SKM-1 treated with dmso at 0.1 percent for 144 hours (cell line): ENCODE measurements at regions not wholly inside any gene's neighbourhood (a gene's known extent, or its start where the extent isn't known, plus 50 kb on each side); places are given as distances from the start of the nearest gene placed in this dataset.

Source experiments
- DNase-seq: peaks from one replicate; lab custom pipeline; 2025; ENCODE audit not compliant: unreplicated experiment; lab: John Stamatoyannopoulos, UW

DNA sequence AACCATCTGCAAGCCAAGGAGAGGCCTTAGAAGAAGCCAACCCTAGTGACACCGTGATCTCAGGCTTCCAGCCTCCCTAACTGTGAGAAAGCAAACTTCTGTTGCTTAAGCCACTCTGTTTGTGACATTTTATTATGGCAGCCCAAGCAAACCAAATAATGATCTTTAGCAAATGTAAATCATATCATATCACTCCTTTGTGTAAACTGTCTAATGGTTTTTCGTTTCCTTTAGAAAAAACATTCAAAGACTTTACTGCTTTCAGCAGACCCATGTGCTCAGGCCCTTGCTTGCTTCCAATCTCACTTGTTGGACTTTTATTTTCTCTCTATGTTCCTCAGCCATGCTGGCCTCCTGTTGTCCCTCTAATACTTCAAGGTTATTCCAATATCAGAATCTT lies 192.2 kb upstream of the HS3ST1 start:
- DNase-seq, result no peak

DNA sequence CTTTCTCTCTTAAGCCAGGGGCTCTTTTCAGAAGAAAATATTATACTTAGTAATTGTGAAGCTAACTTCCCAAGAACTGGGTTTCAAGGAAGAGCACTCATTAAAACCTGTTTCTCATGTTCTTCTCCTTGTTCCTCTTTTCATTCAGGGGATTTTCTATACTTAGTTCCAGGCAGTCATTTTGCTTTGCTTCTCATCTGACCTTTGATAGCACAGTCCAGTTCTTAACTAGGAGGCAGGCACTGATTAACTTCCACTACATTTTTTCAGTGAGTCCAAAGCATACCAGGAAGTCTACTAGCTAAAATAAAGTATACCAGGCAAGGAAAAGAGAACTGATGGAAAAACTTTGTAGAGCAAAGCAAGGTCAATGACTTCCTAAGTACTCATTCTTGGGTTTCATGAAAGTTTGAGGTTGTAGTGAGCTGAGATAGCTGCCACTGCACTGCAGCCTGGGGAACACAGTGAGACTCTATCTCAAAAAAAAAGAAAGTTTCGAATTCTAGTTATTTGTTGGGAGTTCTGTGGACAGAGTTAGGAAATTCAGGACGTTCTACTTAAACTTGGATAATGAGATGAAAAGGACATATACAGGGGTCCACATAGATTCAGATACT lies 190.1 kb upstream of the HS3ST1 start:
- peak; percentile 31 for DNase-seq

DNA sequence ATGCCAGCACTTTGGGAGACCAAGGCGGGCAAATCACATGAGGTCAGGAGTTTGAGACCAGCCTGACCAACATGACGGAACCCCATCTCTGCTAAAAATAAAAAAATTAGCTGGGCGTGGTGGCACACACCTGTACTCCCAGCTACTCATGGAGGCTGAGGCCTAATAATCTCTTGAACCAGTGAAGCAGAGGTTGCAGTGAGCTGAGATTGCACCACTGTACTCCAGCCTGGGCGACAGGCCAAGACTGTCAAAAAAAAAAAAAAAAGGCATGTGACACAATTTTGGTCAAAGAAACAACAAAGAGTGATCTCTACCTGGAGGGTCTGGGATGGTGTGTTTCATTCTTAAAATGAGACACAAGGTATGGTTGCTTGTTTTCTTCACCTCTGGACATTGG lies 188.2 kb upstream of the HS3ST1 start:
- no peak for DNase-seq

DNA sequence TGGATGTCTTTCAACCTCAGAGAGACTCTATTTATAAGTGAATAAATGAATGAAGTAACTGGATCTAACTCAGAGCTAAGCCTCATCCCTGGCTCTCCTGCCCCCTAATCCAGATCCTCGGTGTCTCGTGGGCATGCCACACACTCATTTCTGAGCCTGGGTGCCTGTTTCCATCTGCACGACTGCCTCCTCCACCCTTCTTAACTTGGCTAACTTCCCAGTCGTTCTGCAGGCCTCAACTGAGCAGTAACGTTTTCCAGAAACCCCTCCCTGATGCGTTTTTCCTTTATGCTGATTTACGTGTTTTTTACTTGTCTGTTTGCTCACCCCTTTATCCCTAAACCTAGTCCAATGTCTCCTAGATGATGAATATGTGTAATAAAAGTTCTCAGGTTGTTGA lies 186.9 kb upstream of the HS3ST1 start:
- DNase-seq, result no peak

DNA sequence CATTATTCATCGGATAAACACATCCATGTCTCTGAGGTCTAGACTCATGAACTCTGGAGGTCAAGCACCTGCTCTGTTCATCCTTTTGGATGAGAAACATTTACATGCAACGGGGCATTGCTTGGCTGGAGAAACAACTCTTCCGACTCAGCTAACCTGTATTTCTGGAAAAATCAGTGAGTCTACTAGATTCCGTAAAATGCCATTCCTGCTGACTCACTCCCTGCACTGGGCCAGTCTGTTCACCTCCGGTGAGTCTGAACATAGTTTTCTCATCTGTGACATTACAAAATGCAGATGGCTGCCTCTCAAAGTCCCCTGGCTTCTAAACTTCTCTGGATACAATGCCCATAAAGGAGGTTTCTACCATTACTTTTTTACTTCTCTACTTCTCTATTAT lies 185.7 kb upstream of the HS3ST1 start:
- no peak for DNase-seq

DNA sequence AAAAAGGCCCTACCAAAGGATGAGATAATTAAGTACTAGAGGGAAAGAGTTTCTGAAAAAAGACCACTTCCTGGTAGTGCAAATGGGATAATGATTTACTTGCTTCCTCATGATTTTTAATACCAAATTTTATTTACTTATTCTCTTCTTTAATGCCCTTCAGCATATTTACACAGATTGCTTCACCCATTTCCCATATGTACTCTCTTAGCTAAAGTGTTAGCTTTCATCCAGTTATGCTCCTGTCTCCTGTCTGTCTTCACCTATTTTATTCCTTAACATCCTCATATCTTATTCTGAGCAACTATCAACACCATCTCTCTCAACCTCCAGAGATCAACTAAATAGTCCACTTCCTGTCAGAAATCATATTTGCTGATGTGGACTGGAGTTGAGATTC lies 183.2 kb upstream of the HS3ST1 start:
- no peak for DNase-seq

DNA sequence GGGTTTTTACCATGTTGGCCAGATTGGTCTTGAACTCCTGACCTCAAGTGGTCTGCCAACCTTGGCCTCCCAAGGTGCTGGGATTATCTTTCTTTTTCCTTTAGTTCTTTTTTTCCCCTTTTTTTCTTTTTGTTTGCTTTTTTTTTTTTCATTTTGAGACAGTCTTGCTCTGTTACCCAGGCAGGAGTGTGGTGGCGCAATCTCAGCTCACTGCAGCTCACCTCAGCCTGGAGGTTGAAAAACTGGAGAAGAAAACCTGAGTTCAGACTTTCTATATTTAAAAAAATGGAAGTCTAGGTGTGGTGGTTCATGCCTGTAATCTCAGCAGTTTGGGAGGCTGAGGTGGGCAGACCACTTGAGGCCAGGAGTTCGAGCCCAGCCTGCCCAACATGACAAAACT lies 181.1 kb upstream of the HS3ST1 start:
- no peak for DNase-seq

DNA sequence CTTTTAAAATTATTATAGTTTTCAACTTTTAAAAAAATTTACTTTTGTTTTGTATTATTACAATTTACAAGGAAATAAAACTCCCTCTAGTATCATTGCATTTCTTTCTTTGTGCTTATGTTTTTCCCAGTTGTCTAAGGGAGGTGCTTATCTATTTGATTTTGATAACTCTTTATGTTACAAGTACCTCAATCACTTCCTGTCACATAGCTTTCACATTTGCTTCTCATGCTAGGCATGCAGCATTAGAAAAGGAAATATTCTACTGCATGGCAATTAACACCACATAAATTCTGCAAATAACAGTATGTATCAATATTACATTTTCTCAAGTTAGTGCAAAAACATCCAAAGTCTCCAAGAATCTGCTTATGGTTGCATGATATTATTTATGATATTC lies 180.3 kb upstream of the HS3ST1 start:
- no peak for DNase-seq

DNA sequence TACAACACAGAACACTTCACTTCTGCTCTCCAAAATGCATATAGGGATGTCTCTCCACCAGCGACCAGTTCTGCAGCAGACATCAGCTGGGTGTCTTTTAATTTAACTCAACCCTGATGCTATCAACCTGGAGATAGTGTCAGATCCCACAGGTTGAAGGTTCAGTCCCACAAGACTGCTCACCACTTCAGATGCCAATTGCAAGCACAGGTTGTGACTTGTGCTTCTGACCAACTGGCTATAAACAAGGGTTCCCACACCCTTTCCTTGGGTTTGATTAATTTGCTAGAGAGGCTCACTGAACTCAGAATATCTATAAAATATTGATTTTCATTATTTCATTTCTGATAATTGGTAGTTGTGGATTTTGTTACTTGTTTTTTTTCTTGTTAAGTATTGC lies 177.4 kb upstream of the HS3ST1 start:
- no peak for DNase-seq

DNA sequence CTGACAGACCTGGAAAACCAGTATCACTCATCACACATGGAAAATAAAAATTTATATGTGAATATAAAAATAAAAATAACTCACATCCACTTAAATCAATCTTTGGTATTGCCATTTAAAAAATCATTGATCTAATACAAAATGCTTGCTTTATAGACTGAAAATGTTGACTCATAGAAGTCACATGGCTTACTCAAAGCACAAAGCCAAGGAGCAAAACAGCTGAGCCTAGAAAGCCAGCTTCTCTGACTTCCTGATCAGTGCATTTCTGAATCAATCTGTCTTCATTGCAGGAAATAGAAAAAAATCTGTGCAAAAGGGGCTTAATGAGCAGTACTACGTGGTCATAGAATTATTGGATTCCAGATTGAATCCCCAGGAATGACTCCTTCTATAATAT lies 176.9 kb upstream of the HS3ST1 start:
- no peak for DNase-seq

DNA sequence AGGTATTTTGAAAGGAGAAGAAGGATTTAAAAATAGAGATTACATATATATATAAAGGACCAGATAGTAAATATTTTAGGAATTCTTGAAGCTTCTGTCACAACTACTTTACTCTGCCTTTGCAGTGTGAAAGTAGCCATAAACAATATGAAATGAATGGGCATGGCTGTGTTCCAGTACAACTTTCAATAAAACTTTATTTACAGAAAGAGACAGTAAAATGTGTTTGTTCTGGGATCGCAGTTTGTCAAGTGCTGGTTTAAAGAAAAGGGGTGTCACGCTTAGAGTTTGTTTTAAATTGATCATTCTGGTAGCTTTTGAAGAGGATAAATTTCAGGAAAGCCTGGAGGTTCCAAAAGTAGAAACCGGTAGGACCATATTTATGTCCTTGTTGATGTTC lies 176.1 kb upstream of the HS3ST1 start:
- DNase-seq, result no peak

DNA sequence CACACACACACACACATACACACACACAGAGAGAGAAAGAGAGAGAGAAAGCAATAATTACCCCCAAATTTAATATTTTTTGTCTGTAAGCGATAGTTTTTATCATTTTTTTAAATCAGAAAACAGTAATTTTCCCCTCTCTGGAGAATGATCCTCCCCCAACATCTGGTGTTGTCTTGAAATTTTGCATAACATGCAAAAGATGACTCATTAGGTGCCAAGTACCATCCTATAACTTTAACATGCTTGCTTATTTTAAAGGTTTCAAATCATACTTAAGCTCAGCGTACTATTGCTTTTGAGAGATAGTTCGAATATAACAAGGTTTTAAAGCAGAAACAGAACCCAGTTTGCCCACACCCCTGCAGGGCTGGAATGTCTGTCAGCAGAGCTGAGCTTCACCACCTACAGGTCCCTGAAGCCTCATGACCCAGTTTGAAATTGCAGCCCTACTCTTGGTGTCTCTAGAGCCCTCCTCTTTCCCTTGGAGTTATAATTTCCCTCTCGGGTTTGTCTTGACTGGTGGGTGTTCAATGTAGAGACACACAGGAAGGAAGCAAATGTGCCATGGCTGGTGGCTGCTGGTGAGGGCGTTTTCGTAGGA lies 175.0 kb upstream of the HS3ST1 start:
- no peak for DNase-seq

DNA sequence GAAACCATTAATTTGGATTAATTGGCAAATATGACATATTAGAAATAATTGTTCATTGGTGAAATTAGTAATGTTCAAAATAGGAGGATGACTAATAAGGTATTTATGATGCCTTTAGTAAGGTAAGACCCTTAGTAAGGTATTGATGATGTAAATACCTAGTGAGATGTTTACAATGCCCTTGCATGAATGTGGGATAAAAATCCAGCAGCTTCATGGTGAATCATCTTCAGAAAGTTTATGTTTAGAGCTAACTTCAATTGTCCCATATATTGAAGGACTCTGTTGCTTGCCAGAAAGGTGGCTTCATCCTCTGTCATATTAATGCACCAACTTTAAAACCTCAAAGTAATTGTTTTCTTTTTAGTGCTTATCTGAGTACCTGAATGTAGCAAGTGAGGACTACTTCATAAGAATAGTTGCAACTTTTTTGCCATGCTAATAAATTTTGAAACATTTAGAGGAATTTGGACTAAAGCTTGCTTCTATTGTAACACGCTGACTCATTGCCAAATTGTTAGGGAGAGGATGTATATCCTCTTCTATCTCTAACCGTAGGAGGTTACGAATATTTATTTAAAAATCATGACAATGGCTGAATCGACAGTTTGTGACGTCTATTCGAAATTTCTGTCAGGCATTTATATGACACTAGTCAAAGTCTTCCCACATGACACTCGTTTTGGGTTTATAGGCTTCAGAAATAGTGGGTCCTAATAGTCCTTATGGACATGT lies 174.1 kb upstream of the HS3ST1 start:
- DNase-seq, result no peak

DNA sequence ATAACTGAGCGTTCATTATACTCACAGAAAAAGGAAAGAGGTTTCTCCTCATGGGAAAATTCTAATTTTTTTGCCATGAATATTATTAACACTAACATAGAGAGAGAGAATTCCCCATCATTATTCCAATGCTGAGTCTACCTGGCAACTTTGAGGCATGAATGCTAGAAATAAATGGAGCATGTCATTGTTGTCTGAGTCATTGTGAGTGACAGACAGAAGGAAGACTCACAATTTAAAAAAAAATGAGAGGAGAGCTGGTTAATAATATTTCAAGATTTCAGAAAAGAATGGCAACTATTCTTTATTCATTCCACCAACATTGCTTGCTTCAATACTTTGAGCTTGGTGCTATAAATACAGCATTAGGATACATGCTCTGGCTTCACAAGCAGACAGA lies 170.4 kb upstream of the HS3ST1 start:
- DNase-seq, result no peak

DNA sequence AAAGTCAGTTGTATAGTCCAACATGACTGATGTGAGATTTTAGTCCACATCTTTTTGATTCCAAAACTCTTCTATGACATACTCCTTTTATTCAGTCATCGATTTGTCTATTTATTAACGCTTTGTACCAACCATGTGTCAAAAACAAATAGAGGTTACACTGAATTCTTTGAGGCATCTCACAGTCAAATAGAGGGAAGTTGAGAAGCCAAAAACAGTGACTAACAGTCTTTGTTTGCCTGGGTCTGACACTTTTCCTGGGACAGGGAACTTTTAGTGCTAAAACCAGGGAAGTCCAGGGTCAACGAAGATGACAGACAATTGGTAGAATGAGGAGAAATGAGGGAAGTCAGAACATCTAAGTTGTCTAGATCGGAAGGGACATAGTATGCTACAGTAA lies 169.9 kb upstream of the HS3ST1 start:
- DNase-seq, result no peak

DNA sequence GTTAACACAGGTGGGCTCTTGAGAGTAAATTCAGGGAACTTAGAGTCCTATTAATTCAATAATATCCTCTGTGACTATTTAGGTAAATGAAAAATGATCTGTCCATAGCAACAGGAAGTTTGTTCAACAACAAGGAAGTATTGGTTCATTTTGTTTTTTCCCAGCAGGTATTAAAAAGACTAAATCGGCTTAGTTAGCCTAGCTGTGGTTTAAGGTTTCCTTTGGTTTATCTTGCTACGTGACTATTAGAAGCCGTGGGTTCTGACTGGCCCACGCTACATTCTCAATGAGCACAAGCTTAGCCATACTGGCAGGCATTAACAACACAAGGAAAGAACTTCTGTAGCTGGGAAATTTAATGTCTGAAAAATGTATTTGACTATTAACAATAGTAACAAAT lies 168.8 kb upstream of the HS3ST1 start:
- DNase-seq, result no peak

DNA sequence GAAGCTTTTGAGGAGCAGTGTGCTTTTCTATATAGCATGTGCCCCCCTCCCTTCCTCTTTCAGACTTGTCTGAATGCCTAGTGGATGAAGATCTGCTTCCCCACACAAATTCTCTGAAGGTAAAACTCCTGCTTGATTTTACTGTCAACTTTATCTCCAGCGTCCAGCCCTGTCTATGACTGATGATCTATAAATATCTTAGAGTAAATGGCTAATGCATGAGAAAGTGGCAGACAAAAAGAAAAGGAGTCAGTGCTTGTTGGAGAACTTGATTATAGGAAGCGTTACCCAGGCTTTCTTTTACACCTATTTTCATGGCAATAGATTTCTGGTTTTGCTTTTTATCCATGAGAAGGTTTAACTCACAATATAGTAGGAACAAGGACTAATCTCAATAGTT lies 168.3 kb upstream of the HS3ST1 start:
- DNase-seq, result no peak

DNA sequence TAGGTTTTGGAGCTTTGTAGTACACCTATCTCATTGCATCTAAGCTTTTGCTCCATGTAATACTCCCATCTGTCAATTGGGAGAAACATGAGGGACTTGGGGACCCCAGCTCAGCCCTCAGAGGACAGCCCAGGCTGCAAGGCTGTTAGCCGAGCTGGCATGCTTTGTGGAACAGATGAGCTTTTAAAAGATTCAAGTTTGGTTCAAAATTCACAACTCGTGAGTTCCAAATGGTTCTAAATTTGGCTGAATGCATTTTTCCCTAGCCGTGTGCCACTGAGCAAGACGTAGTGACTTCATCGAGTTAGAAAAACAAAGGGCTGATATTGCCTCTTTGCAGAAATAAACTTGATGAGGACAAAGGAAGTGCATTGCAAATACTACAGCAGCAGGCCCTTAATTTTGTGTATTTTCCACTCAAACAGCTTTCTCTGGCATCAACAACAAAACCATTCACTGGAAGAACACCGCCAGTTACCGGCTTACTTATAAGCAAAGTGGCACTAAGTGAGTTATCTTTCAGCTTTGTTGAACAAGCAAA lies 165.0 kb upstream of the HS3ST1 start:
- DNase-seq, result no peak

DNA sequence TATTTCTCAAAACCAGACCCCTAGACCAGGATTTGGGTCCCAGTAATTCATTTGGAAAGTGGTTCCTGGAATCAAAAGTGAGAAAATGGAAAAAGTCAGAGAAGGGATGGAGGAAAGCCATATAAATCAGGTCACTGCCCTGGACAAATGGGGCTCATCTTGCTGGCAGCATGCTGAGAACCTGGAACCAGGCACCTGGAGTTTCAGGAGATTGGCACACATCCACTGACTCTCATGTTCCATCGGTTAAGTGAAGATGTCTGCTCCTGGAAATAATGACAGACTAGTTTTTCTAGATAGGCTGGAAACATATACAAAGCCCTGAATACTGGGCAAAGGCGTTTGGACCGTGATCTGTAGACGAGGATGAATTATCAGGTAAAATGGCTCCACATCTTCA lies 163.6 kb upstream of the HS3ST1 start:
- DNase-seq, result no peak

DNA sequence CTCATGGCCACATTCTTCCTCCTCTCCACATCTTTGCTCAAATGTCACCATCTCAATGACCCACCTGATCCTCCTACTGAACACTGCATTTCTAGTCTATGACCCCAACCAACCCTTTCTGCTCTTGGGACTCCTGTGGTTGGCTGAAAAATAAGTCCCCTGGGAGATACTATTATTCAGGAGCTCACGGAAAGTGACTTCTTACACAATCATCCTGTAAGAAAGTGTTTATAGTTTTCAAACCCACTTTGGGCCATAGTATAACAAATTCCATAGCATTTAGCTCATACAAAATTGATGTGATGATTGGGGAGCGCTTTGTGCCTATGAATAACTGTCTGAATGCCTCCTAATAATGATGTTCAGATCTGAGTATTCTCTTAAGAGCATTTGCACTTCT lies 161.4 kb upstream of the HS3ST1 start:
- DNase-seq, result no peak

DNA sequence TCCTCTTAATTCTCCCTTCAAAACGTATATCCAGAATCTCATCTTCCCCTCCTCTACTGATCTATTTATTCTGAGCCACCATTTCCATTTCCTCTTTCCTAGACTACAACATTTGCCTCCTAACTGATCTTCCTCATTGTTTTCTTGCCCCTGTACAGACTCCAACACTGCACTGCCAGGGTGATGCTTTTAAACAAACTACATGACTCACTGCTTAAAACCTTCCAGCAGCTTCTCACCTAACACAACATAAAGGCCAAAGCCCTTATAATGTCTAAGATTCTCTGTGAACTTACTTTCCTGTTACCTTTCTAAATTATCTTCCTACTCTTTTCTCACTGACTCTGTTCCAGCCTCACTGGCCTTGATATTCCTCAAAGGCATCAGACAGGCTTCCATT lies 161.0 kb upstream of the HS3ST1 start:
- no peak for DNase-seq

DNA sequence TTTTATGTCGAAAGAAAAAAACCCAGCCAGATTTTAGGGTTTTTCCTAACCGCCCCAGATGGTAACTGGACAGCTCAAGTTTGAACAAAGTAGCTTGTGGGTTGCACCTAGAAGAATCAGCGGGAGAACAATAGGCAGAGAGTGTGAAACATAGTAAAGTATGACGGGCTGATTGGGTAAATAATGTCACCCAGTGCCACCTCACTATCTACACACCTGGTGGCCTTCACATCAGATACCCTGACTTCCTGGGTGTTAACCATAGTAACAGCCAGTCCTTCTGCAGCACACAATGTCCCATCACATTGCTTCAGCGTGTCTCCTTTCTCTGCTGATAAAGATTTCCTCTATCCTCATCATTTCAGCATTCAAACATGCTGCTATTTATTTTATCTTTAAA lies 159.1 kb upstream of the HS3ST1 start:
- DNase-seq, result no peak

DNA sequence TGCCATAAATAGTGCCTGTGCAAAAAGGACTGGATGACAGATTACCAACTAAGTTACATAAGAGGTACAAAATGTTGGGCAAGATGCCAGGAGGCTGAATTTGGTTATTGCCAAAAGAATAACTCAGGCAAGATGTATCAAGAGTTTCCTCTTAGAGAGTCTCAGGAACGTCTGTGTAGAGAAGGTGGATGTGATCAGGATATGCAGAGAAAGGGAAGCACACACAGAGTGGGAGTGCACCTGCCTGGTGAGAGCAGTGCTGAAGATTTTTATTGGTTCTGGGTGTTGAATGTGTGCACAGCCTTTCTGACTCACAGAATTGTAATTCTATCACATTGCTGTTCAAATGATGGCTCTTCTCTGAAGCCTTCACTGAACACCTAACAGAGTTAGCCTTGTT lies 156.8 kb upstream of the HS3ST1 start:
- DNase-seq, result no peak
